Liver (tissue), 8 donors: ENCODE measurements at regions not wholly inside any gene's neighbourhood (a gene's known extent, or its start where the extent isn't known, plus 50 kb on each side); places are given as distances from the start of the nearest gene placed in this dataset.

ENCODE experiments used
- DNase-seq: peaks from one replicate; pipeline ENCODE4 v3.0.0-alpha.2; 2017; ENCODE audit warnings: low spot score
- H3K27ac ChIP-seq, 2 donors: one replicate each; pipeline ENCODE4 v1.7.0; 2013; ENCODE audit warnings: inconsistent platforms in 2 of 2, low read length in 2 of 2, control low read depth in 1 of 2, low read depth in 1 of 2, mild to moderate bottlenecking in 1 of 2
- H3K27me3 ChIP-seq, 4 donors: one replicate each; pipeline versions ENCODE4 v1.6.1 to v1.7.0; 2013; ENCODE audit warnings: low read length in 3 of 4, inconsistent platforms in 1 of 4, mild to moderate bottlenecking in 1 of 4, moderate library complexity in 1 of 4; ENCODE audit not compliant: control insufficient read depth in 4 of 4, insufficient read depth in 4 of 4
- H3K36me3 ChIP-seq, 4 donors: one replicate each; pipeline versions ENCODE4 v1.6.1 to v1.7.0; 2013; ENCODE audit warnings: low read length in 3 of 4, mild to moderate bottlenecking in 3 of 4, low read depth in 1 of 4, moderate library complexity in 1 of 4; ENCODE audit not compliant: control insufficient read depth in 4 of 4, insufficient read depth in 3 of 4
- H3K4me1 ChIP-seq, 4 donors: one replicate each; pipeline versions ENCODE4 v1.6.1 to v1.7.0; 2013; ENCODE audit warnings: low read length in 3 of 4, mild to moderate bottlenecking in 3 of 4, moderate library complexity in 1 of 4; ENCODE audit not compliant: control insufficient read depth in 4 of 4, insufficient read depth in 4 of 4
- H3K4me3 ChIP-seq, 3 donors: one replicate each; pipeline versions ENCODE4 v1.6.1 to v1.7.0; 2013; ENCODE audit warnings: low read length in 3 of 3, control low read depth in 1 of 3, low read depth in 1 of 3, mild to moderate bottlenecking in 1 of 3
- H3K9ac ChIP-seq, 2 donors: one replicate each; pipeline ENCODE4 v1.7.0; 2013; ENCODE audit warnings: low read length in 2 of 2, mild to moderate bottlenecking in 2 of 2, moderate library complexity in 2 of 2, control low read depth in 1 of 2, low read depth in 1 of 2
- H3K9me3 ChIP-seq, 4 donors: one replicate each; pipeline versions ENCODE4 v1.6.1 to v1.7.0; 2013; ENCODE audit warnings: low read length in 3 of 4; ENCODE audit not compliant: control insufficient read depth in 4 of 4
- ATF3 ChIP-seq: IDR thresholded peaks from 2 replicates; pipeline ENCODE4 v1.6.1; 2016; ENCODE audit warnings: antibody characterized with exemption
- CTCF ChIP-seq: fragments of 150-350 bp; IDR thresholded peaks from 2 replicates; pipeline ENCODE4 v1.5.1; 2017; ENCODE audit warnings: improper control_type of control experiment, low read depth, low read length; ENCODE audit not compliant: missing input control
- EGR1 ChIP-seq, 2 donors: IDR thresholded peaks; 2 replicates each; pipeline ENCODE4 v1.6.1; 2016 to 2018; ENCODE audit warnings: antibody characterized with exemption in 2 of 2, low read depth in 2 of 2
- FOXA1 ChIP-seq: IDR thresholded peaks from 2 replicates; pipeline ENCODE4 v1.6.1; 2016; ENCODE audit warnings: antibody characterized with exemption
- FOXA2 ChIP-seq: IDR thresholded peaks from 2 replicates; pipeline ENCODE4 v1.6.1; 2016; ENCODE audit warnings: antibody characterized with exemption
- GABPA ChIP-seq, 2 donors: IDR thresholded peaks in 1 of 2; conservative IDR thresholded peaks in 1 of 2; 2 replicates each; pipeline ENCODE4 v1.6.1; 2016; ENCODE audit warnings: antibody characterized with exemption in 2 of 2, mild to moderate bottlenecking in 1 of 2, moderate library complexity in 1 of 2
- HNF4A ChIP-seq, 2 donors: conservative IDR thresholded peaks; 2 replicates each; pipeline ENCODE4 v1.6.1; 2016; ENCODE audit warnings: antibody characterized with exemption in 2 of 2, mild to moderate bottlenecking in 2 of 2
- HNF4G ChIP-seq: IDR thresholded peaks from 2 replicates; pipeline ENCODE4 v1.6.1; 2016; ENCODE audit warnings: antibody characterized with exemption
- JUND ChIP-seq, 2 donors: IDR thresholded peaks; 2 replicates each; pipeline ENCODE4 v1.6.1; 2016; ENCODE audit warnings: antibody characterized with exemption in 2 of 2
- MAX ChIP-seq: IDR thresholded peaks from 2 replicates; pipeline ENCODE4 v1.6.1; 2016; ENCODE audit warnings: antibody characterized with exemption
- NR2F2 ChIP-seq: IDR thresholded peaks from 2 replicates; pipeline ENCODE4 v1.6.1; 2016; ENCODE audit warnings: antibody characterized with exemption
- RAD21 ChIP-seq, 2 donors: IDR thresholded peaks; 2 replicates each; pipeline ENCODE4 v1.6.1; 2016; ENCODE audit warnings: antibody characterized with exemption in 2 of 2, mild to moderate bottlenecking in 2 of 2
- REST ChIP-seq: IDR thresholded peaks from 2 replicates; pipeline ENCODE4 v1.6.1; 2016; ENCODE audit warnings: antibody characterized with exemption, mild to moderate bottlenecking
- RXRA ChIP-seq, 2 donors: IDR thresholded peaks; 2 replicates each; pipeline ENCODE4 v1.6.1; 2017 to 2018; ENCODE audit warnings: antibody characterized with exemption in 2 of 2, mild to moderate bottlenecking in 1 of 2
- SP1 ChIP-seq: IDR thresholded peaks from 2 replicates; pipeline ENCODE4 v1.6.1; 2018; ENCODE audit warnings: antibody characterized with exemption, mild to moderate bottlenecking
- TAF1 ChIP-seq: conservative IDR thresholded peaks from 2 replicates; pipeline ENCODE4 v1.6.1; 2016; ENCODE audit warnings: antibody characterized with exemption, mild to moderate bottlenecking
- YY1 ChIP-seq: IDR thresholded peaks from 2 replicates; pipeline ENCODE4 v1.6.1; 2016; ENCODE audit warnings: antibody characterized with exemption, mild to moderate bottlenecking
- ZBTB33 ChIP-seq: IDR thresholded peaks from 2 replicates; pipeline ENCODE4 v1.6.1; 2016; ENCODE audit warnings: antibody characterized with exemption
- WGBS: extraction: QIAGEN DNeasy Blood & Tissue Kit; methylation state at CpG from one replicate; pipeline ENCODE4 v1.1.7; 2013; 5-methylcytosine and 5-hydroxymethylcytosine counted together
- donor health status: healthy.
- donor health status: healthy.
- donor health status: healthy.
- donor health status: healthy.
- donor health status: healthy.

GRCh38 chr5:28208356-28208755, 1170.0 kb upstream of the CDH9 start (continued):
- TF ChIP-seq REST (no peak), RXRA (IDR thresholded peaks at IDR 0.05) (no peak), EGR1 (IDR thresholded peaks at IDR 0.05; ENCODE audit: low read depth in 2 of 2) (no peak), YY1 (no peak), HNF4G (no peak), FOXA1 (no peak), MAX (no peak), FOXA2 (no peak)

GRCh38 chr5:28190011-28190410, 1151.6 kb upstream of the CDH9 start:
- no peak overlapping the region for H3K4me3 ChIP-seq

More at GRCh38 chr5:28190011-28190410, 1151.6 kb upstream of the CDH9 start:
- no peaks in the 10 kb centered on the region for H3K4me1 ChIP-seq
- no peaks in the 10 kb centered on the region for H3K27me3 ChIP-seq
- no peak for DNase-seq
- TF ChIP-seq SP1 (no peak), ZBTB33 (no peak), RAD21 (IDR thresholded peaks at IDR 0.05) (no peak), TAF1 (no peak), HNF4A (conservative IDR thresholded peaks at IDR 0.05) (no peak), ATF3 (no peak), HNF4G (no peak), NR2F2 (no peak), EGR1 (IDR thresholded peaks at IDR 0.05; ENCODE audit: low read depth in 2 of 2) (no peak), FOXA1 (no peak), RXRA (IDR thresholded peaks at IDR 0.05) (no peak), CTCF (no peak), JUND (IDR thresholded peaks at IDR 0.05) (no peak), YY1 (no peak), REST (no peak), MAX (no peak), FOXA2 (no peak), GABPA (IDR thresholded peaks at IDR 0.05 in 1 of 2, conservative IDR thresholded peaks at IDR 0.05 in 1 of 2) (no peak)
- H3K9me3 ChIP-seq, result no peaks in the 10 kb centered on the region
- 51% methylated on average over 2 of the region's 2 CpGs for WGBS
- H3K27ac ChIP-seq, result no peak overlapping the region
- no peak overlapping the region for H3K9ac ChIP-seq
- H3K36me3 ChIP-seq, result no peaks in the 10 kb centered on the region
